HCT116 (cell line): ENCODE measurements at regions not wholly inside any gene's neighbourhood (a gene's known extent, or its start where the extent isn't known, plus 50 kb on each side); places are given as distances from the start of the nearest gene placed in this dataset.

Experiments
- ATAC-seq: fragments of 200-7000 bp; cut with Tn5 transposase; 2 replicates; pipeline ENCODE4 v1.9.1; 2020; ENCODE audit warnings: mild to moderate bottlenecking, moderate library complexity
- BruUV-seq: library from RNA; stranded (reverse); fragments of 400-500 nt; replicated peaks from 2 replicates; lab custom pipeline; 2021; lab: Mats Ljungman, UMichigan
- CTCF ChIA-PET: fragments of 300-600 bp; sonication (Branson Sonifier 250); formaldehyde crosslinking; loops from one replicate; lab custom pipeline; 2021; ENCODE audit warnings: antibody characterized with exemption; lab: Charles Lee
- POLR2A ChIA-PET: fragments of 300-600, 350-600 bp; sonication (Branson Sonifier 250); formaldehyde crosslinking; loops from one replicate; lab custom pipeline; 2021; ENCODE audit warnings: antibody characterized with exemption; lab: Charles Lee
- RAD21 ChIA-PET, 2 experiments: fragments of 300-600 bp; sonication (Branson Sonifier 250); formaldehyde crosslinking; loops; one replicate each; lab custom pipeline; 2023; ENCODE audit warnings: low total read pairs in 2 of 2; ENCODE audit not compliant: uncharacterized antibody in 2 of 2, unreplicated experiment in 2 of 2, low non-redundant PET in 1 of 2; lab: Charles Lee
- DNase-seq: peaks from one replicate; pipeline ENCODE4 v3.0.0-alpha.2; 2010; ENCODE audit warnings: low read depth, low spot score
- H2AFZ ChIP-seq: fragments of 200-600 bp; shearing (Covaris generic), sonication (generic); 2 replicates; pipeline ENCODE4 v1.6.1; 2017; ENCODE audit warnings: low read depth, mixed run types, mixed read lengths, antibody characterized with exemption, low read length; ENCODE audit not compliant: poor library complexity, severe bottlenecking
- H3K27ac ChIP-seq: 2 replicates; pipeline ENCODE4 v1.5.1; 2012; ENCODE audit warnings: low read depth, low read length
- H3K27me3 ChIP-seq: fragments of 200-600 bp; sonication (generic); 2 replicates; pipeline ENCODE4 v1.6.1; 2016; ENCODE audit warnings: mixed run types, low read length, mixed read lengths; ENCODE audit not compliant: insufficient read depth
- H3K36me3 ChIP-seq, 2 experiments: fragments of 200-500 bp in 1 of 2; fragments of 200-600 bp in 1 of 2; sonication (Bioruptor generic) in 1 of 2; sonication (generic) in 1 of 2; 2 replicates each; pipeline versions ENCODE4 v1.5.1 to v1.6.1; 2014 to 2016; ENCODE audit warnings: low read length in 2 of 2, inconsistent platforms in 1 of 2, mixed read lengths in 1 of 2, mixed run types in 1 of 2; ENCODE audit not compliant: insufficient read depth in 2 of 2, control insufficient read depth in 1 of 2
- H3K4me1 ChIP-seq, 2 experiments: fragments of 200-600 bp in 1 of 2; sonication (generic) in 1 of 2; 2 replicates each; pipeline versions ENCODE4 v1.5.1 to v1.6.1; 2012 to 2017; ENCODE audit warnings: low read length in 2 of 2, inconsistent platforms in 1 of 2, mild to moderate bottlenecking in 1 of 2, mixed read lengths in 1 of 2, mixed run types in 1 of 2, moderate library complexity in 1 of 2; ENCODE audit not compliant: insufficient read depth in 2 of 2, control insufficient read depth in 1 of 2
- H3K4me2 ChIP-seq: fragments of 200-600 bp; sonication (generic); 2 replicates; pipeline ENCODE4 v1.6.1; 2017; ENCODE audit warnings: mixed run types, low read length, mixed read lengths
- H3K4me3 ChIP-seq, 2 experiments: fragments of 200-600 bp in 1 of 2; sonication (generic) in 1 of 2; replicated peaks in 1 of 2; 2 replicates each; pipeline ENCODE4 v1.5.1; 2011 to 2016; ENCODE audit warnings: low read length in 2 of 2, control low read depth in 1 of 2, low read depth in 1 of 2, mild to moderate bottlenecking in 1 of 2, mixed read lengths in 1 of 2, mixed run types in 1 of 2
- H3K79me2 ChIP-seq: fragments of 200-600 bp; sonication (generic); 2 replicates; pipeline ENCODE4 v1.6.1; 2017; ENCODE audit warnings: mild to moderate bottlenecking, mixed run types, low read length, moderate library complexity, mixed read lengths; ENCODE audit not compliant: insufficient read depth
- H3K9ac ChIP-seq: fragments of 200-600 bp; sonication (generic); 2 replicates; pipeline ENCODE4 v1.6.1; 2016; ENCODE audit warnings: low read length, mixed read lengths
- H3K9me2 ChIP-seq: fragments of 200-600 bp; sonication (generic), shearing (Covaris generic); 2 replicates; pipeline ENCODE4 v1.6.1; 2017; ENCODE audit warnings: mixed run types, mild to moderate bottlenecking, moderate library complexity; ENCODE audit not compliant: insufficient read depth
- H3K9me3 ChIP-seq, 2 experiments: fragments of 200-500 bp in 1 of 2; fragments of 200-600 bp in 1 of 2; sonication (Bioruptor generic) in 1 of 2; sonication (generic) in 1 of 2; 2 replicates each; pipeline ENCODE4 v1.6.1; 2014 to 2017; ENCODE audit warnings: low read length in 2 of 2, mixed read lengths in 2 of 2, inconsistent platforms in 1 of 2, low read depth in 1 of 2, mild to moderate bottlenecking in 1 of 2, mixed run types in 1 of 2, moderate library complexity in 1 of 2; ENCODE audit not compliant: control insufficient read depth in 1 of 2, insufficient read depth in 1 of 2
- H4K20me1 ChIP-seq: fragments of 200-600 bp; sonication (generic), shearing (Covaris generic); 2 replicates; pipeline ENCODE4 v1.6.1; 2017; ENCODE audit warnings: mixed run types, mild to moderate bottlenecking, moderate library complexity; ENCODE audit not compliant: insufficient read depth
- ATF3 ChIP-seq: IDR thresholded peaks from 2 replicates; pipeline ENCODE4 v1.6.1; 2012
- CBX3 ChIP-seq: IDR thresholded peaks from 2 replicates; pipeline ENCODE4 v1.6.1; 2012; ENCODE audit warnings: low read depth
- ELF1 ChIP-seq: IDR thresholded peaks from 2 replicates; pipeline ENCODE4 v1.6.1; 2012; ENCODE audit warnings: low read depth, borderline replicate concordance
- EZH2 ChIP-seq: fragments of 200-600 bp; sonication (generic); IDR thresholded peaks from 2 replicates; pipeline ENCODE4 v1.6.1; 2017; ENCODE audit warnings: antibody characterized with exemption, mixed run types
- EZH2phosphoT487 ChIP-seq: fragments of 200-600 bp; IDR thresholded peaks from 2 replicates; pipeline ENCODE4 v1.6.1; 2018; ENCODE audit warnings: antibody characterized with exemption, borderline replicate concordance
- FOSL1 ChIP-seq: IDR thresholded peaks from 2 replicates; pipeline ENCODE4 v1.6.1; 2012; ENCODE audit warnings: low read depth
- MAX ChIP-seq: IDR thresholded peaks from 2 replicates; pipeline ENCODE4 v1.6.1; 2012
- POLR2A ChIP-seq: IDR thresholded peaks from 2 replicates; pipeline ENCODE4 v1.7.0; 2011; ENCODE audit warnings: borderline replicate concordance; ENCODE audit not compliant: insufficient read depth, insufficient read length; ENCODE audit errors: extremely low read depth
- POLR2AphosphoS5 ChIP-seq: IDR thresholded peaks from 2 replicates; pipeline ENCODE4 v1.6.1; 2011; ENCODE audit warnings: mild to moderate bottlenecking, low read depth, low read length, moderate library complexity
- RAD21 ChIP-seq: IDR thresholded peaks from 2 replicates; pipeline ENCODE4 v1.6.1; 2012; ENCODE audit warnings: low read depth, mild to moderate bottlenecking
- REST ChIP-seq: IDR thresholded peaks from 2 replicates; pipeline ENCODE4 v1.6.1; 2012; ENCODE audit warnings: low read depth
- SIN3A ChIP-seq: IDR thresholded peaks from 2 replicates; pipeline ENCODE4 v1.6.1; 2012; ENCODE audit warnings: low read depth
- SRF ChIP-seq: IDR thresholded peaks from 2 replicates; pipeline ENCODE4 v1.6.1; 2012; ENCODE audit warnings: low read depth
- TCF7L2 ChIP-seq: IDR thresholded peaks from 2 replicates; pipeline ENCODE4 v1.7.0; 2011; ENCODE audit warnings: borderline replicate concordance, inconsistent platforms; ENCODE audit not compliant: insufficient read depth, insufficient read length; ENCODE audit errors: extremely low read depth
- ZBTB33 ChIP-seq: IDR thresholded peaks from 2 replicates; pipeline ENCODE4 v1.6.1; 2011; ENCODE audit warnings: mild to moderate bottlenecking, low read length, moderate library complexity; ENCODE audit not compliant: insufficient replicate concordance; ENCODE audit errors: extremely low read depth
- ZFX ChIP-seq: fragments of 450-650 bp; IDR thresholded peaks from 2 replicates; pipeline ENCODE4 v1.6.1; 2017
- ZNF274 ChIP-seq: fragments of 200-500 bp; sonication (Bioruptor generic); IDR thresholded peaks from 2 replicates; pipeline ENCODE4 v1.6.1; 2014; ENCODE audit warnings: mild to moderate bottlenecking, low read depth, low read length, inconsistent platforms
- intact Hi-C: fragments of 100-400 bp; cut with micrococcal nuclease; formaldehyde crosslinking; loops from 2 replicates; pipeline ENCODE4 v1.10.0; 2022

GRCh38 chr6:11484441-11484840 lies 53.1 kb upstream of the TMEM170B start:
- Histone ChIP-seq H3K4me3 (no peak overlapping the region), H3K27me3 (no peaks in the 10 kb centered on the region), H3K4me2 (no peak overlapping the region), H3K79me2 (no peaks in the 10 kb centered on the region), H3K27ac (no peak overlapping the region), H3K36me3 (no peaks in the 10 kb centered on the region), H2AFZ (no peak overlapping the region), H3K9me3 (no peaks in the 10 kb centered on the region), H3K4me1 (no peaks in the 10 kb centered on the region), H4K20me1 (no peaks in the 10 kb centered on the region), H3K9me2 (no peaks in the 10 kb centered on the region), H3K9ac (no peak overlapping the region)
- ChIA-PET RAD21 (no interaction called here), POLR2A (no interaction called here), CTCF (no interaction called here)
- intact Hi-C loops, result no loop called here
- no peak for DNase-seq
- no TSS peak for BruUV-seq
- TF ChIP-seq MAX (no peak), REST (no peak), RAD21 (no peak), POLR2AphosphoS5 (no peak), EZH2 (no peak), ELF1 (no peak), POLR2A (no peak), ZNF274 (no peak), ZFX (no peak), SIN3A (no peak), SRF (no peak), CBX3 (no peak), ATF3 (no peak), EZH2phosphoT487 (no peak), FOSL1 (no peak), TCF7L2 (no peak), ZBTB33 (no peak)
- ATAC-seq, result no peak
